BE2C (cell line): ENCODE measurements at regions not wholly inside any gene's neighbourhood (a gene's known extent, or its start where the extent isn't known, plus 50 kb on each side); places are given as distances from the start of the nearest gene placed in this dataset.

ENCODE experiments used
- DNase-seq: peaks from one replicate; pipeline ENCODE4 v3.0.0-alpha.2; 2020
- H3K27me3 ChIP-seq: fragments of 250-450 bp; sonication (Bioruptor Pico); 2 replicates; pipeline ENCODE4 v1.5.1; 2020; ENCODE audit warnings: mild to moderate bottlenecking
- H3K36me3 ChIP-seq: fragments of 250-450 bp; sonication (Bioruptor Pico); 2 replicates; pipeline ENCODE4 v1.5.1; 2020; ENCODE audit warnings: mild to moderate bottlenecking
- H3K4me1 ChIP-seq: fragments of 250-450 bp; sonication (Bioruptor Pico); 2 replicates; pipeline ENCODE4 v1.5.1; 2020
- H3K4me3 ChIP-seq: 2 replicates; pipeline ENCODE4 v1.5.1; 2011; ENCODE audit warnings: low read depth, low read length
- H3K9me3 ChIP-seq: fragments of 250-450 bp; sonication (Bioruptor Pico); 2 replicates; pipeline ENCODE4 v1.5.1; 2020
- CTCF ChIP-seq: IDR thresholded peaks from 2 replicates; pipeline ENCODE4 v1.5.1; 2012; ENCODE audit warnings: mild to moderate bottlenecking, low read depth, low read length

- Histone ChIP-seq H3K36me3 (no peaks in the 10 kb centered on the region), H3K4me1 (no peaks in the 10 kb centered on the region), H3K9me3 (no peaks in the 10 kb centered on the region), H3K4me3 (no peak overlapping the region), H3K27me3 (no peaks in the 10 kb centered on the region)
- DNase-seq: no peak
- TF ChIP-seq CTCF: no peak
These were observed 211.5 kb upstream of the TNRC6C start for GRCh38 chr17:77746896-77747554.

GRCh38 chr17:77748436-77748835 is 210.1 kb upstream of the TNRC6C start:
- no peak for DNase-seq
- no peaks in the 10 kb centered on the region for H3K36me3 ChIP-seq
- no peak overlapping the region for H3K4me3 ChIP-seq
- no peaks in the 10 kb centered on the region for H3K4me1 ChIP-seq
- no peaks in the 10 kb centered on the region for H3K9me3 ChIP-seq
- TF ChIP-seq CTCF: no peak
- H3K27me3 ChIP-seq: no peaks in the 10 kb centered on the region

- Histone ChIP-seq H3K4me3 (no peak overlapping the region), H3K4me1 (no peaks in the 10 kb centered on the region), H3K36me3 (no peaks in the 10 kb centered on the region), H3K9me3 (no peaks in the 10 kb centered on the region), H3K27me3 (no peaks in the 10 kb centered on the region)
- TF ChIP-seq CTCF: no peak
- DNase-seq: no peak
These were observed 209.2 kb upstream of the TNRC6C start for GRCh38 chr17:77749321-77749751.

GRCh38 chr17:77749989-77750388 is 208.5 kb upstream of the TNRC6C start:
- TF ChIP-seq CTCF: no peak
- H3K27me3 ChIP-seq: no peaks in the 10 kb centered on the region
- no peak for DNase-seq
- no peaks in the 10 kb centered on the region for H3K4me1 ChIP-seq
- H3K4me3 ChIP-seq: no peak overlapping the region
- no peaks in the 10 kb centered on the region for H3K9me3 ChIP-seq
- H3K36me3 ChIP-seq: no peaks in the 10 kb centered on the region

GRCh38 chr17:77750427-77751043 is 208.0 kb upstream of the TNRC6C start:
- no peak overlapping the region for H3K4me3 ChIP-seq
- no peaks in the 10 kb centered on the region for H3K36me3 ChIP-seq
- no peaks in the 10 kb centered on the region for H3K9me3 ChIP-seq
- TF ChIP-seq CTCF: no peak
- H3K4me1 ChIP-seq: no peaks in the 10 kb centered on the region
- H3K27me3 ChIP-seq: no peaks in the 10 kb centered on the region
- no peak for DNase-seq

- Histone ChIP-seq H3K36me3 (no peaks in the 10 kb centered on the region), H3K4me1 (no peaks in the 10 kb centered on the region), H3K27me3 (no peaks in the 10 kb centered on the region), H3K9me3 (no peaks in the 10 kb centered on the region), H3K4me3 (no peak overlapping the region)
- no peak for DNase-seq
- TF ChIP-seq CTCF: no peak
These were observed 205.3 kb upstream of the TNRC6C start for GRCh38 chr17:77753246-77753645.
